BLaER1 treated with 17β-estradiol and CSF1 and Interleukin-3, amounts not matched to agents 10 nM and 100 nM (cell line): ENCODE measurements at regions not wholly inside any gene's neighbourhood (a gene's known extent, or its start where the extent isn't known, plus 50 kb on each side); places are given as distances from the start of the nearest gene placed in this dataset.
A peak's percentile ranks its signal among the peaks of the same experiment; 100 is the strongest.
"Not testable (repeated sequence)": the region's sequence is repeated elsewhere in the genome, so short reads cannot be mapped to it uniquely, and the experiment has no call there.

Experiments used
- H3K27ac ChIP-seq, 11 experiments: shearing (Covaris generic); formaldehyde crosslinking; 2 replicates each; pipeline ENCODE4 v1.8.1; 2022
- H3K27me3 ChIP-seq, 11 experiments: shearing (Covaris generic); formaldehyde crosslinking; 2 replicates each; pipeline ENCODE4 v1.8.1; 2022
- H3K36me3 ChIP-seq, 11 experiments: shearing (Covaris generic); formaldehyde crosslinking; 2 replicates each; pipeline ENCODE4 v1.8.1; 2022
- H3K4me1 ChIP-seq, 10 experiments: shearing (Covaris generic); formaldehyde crosslinking; 2 replicates each; pipeline ENCODE4 v1.8.1; 2022
- H3K4me2 ChIP-seq, 11 experiments: shearing (Covaris generic); formaldehyde crosslinking; 2 replicates each; pipeline ENCODE4 v1.8.1; 2022
- H3K4me3 ChIP-seq, 10 experiments: shearing (Covaris generic); formaldehyde crosslinking; 2 replicates each; pipeline ENCODE4 v1.8.1; 2022
- H3K9ac ChIP-seq, 11 experiments: shearing (Covaris generic); formaldehyde crosslinking; 2 replicates each; pipeline ENCODE4 v1.8.1; 2022
- H3K9me3 ChIP-seq, 11 experiments: shearing (Covaris generic); formaldehyde crosslinking; replicated peaks in 1 of 11; 2 replicates each; pipeline ENCODE4 v1.8.1; 2022
- H4K20me1 ChIP-seq, 11 experiments: shearing (Covaris generic); formaldehyde crosslinking; 2 replicates each; pipeline ENCODE4 v1.8.1; 2022
- Cebpa-rat ChIP-seq, 11 experiments: shearing (Covaris generic); IDR thresholded peaks; 2 replicates each; pipeline ENCODE4 v1.8.1; 2022

DNA sequence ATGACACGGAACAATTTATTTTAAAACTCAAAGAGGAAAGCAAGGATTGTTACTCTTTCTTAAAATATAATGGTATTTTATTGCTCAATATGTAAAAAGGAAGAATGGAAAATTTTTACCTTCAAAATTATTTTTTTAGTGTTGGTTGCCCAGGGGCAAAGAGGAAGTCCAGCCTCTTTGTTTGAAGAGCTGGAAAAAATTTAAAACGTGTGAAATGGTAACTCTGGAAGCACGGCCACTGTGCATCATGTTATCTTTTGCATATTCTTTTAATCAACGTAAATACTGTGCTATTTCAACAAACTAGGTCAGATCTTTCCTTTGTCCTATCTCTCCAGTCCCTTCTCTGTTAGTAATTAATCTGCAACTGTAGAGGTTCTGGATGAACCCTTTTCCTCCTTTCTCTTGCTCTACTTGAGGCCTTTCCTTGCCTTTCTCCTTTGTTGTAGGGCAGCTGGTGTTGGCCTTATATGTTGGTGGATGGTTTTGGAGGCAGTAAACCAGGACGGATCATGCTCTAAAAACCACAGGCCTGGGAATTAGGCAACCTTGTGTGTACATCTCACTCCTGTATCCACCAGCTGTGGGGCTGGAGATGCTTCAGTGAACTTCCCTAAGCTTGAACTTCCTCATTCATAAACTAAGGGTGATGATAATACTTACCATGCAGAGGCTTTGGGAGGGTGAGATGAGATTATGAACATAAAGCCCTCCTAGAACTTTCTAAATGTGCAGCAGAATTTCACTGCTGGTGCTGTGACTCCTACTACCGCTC is 143.3 kb downstream of the PRL start:
- Histone ChIP-seq H3K9me3 (peaks cover 0 to 14% (median 0%) of the 10 kb centered on the region in 11 experiments; a peak in 1 of 22 replicates), H3K4me1 (peaks cover 42 to 82% (median 74%) of the 10 kb centered on the region in 10 experiments), H3K4me3 (no peak overlapping the region; a peak in 2 of 20 replicates), H3K4me2 (peak overlapping the region; percentile 42 to 92 (median 71)), H3K27me3 (no peaks in the 10 kb centered on the region), H4K20me1 (no peaks in the 10 kb centered on the region), H3K27ac (peak overlapping the region in 10 of 11 experiments; percentile 66 to 99 (median 98); a peak in 21 of 22 replicates), H3K9ac (peak overlapping the region in 9 of 11 experiments; percentile 66 to 89 (median 85); a peak in 18 of 22 replicates), H3K36me3 (peaks cover 0 to 16% (median 5%) of the 10 kb centered on the region in 11 experiments; a peak in 9 of 22 replicates)
- TF ChIP-seq Cebpa-rat (IDR thresholded peaks at IDR 0.05): peak; percentile 29 to 99 (median 97); a peak in 19 of 22 replicates

DNA sequence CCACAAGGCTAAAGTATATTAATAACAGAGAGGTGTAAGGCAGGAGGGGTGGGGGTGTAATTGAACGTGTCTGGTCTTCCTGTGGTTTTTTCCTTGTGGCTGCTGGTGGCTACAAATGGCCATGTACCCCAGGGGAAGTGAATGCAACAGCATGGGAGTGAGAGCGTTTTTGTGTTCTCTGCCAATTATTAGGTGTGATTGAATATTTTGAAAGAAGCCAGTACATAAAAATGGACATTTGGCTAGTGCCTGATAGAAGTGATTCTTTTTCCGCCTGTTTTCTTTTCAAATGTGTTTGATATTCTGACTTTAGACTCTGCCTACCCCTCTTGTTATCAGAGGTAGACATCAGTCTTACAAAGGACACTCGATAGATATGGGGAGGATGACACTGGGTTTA is 141.3 kb downstream of the PRL start:
- no peak for TF ChIP-seq Cebpa-rat (IDR thresholded peaks at IDR 0.05)
- Histone ChIP-seq H3K4me1 (peaks cover 27 to 62% (median 54%) of the 10 kb centered on the region in 10 experiments), H3K9ac (peak overlapping the region in 8 of 11 experiments; percentile 56 to 89 (median 76); a peak in 17 of 22 replicates), H3K36me3 (peaks cover 0 to 29% (median 19%) of the 10 kb centered on the region in 11 experiments; a peak in 12 of 22 replicates), H3K4me2 (peak overlapping the region in 10 of 11 experiments; percentile 56 to 86 (median 68); a peak in 20 of 22 replicates), H3K27me3 (no peaks in the 10 kb centered on the region), H3K9me3 (peaks cover 0 to 14% (median 4%) of the 10 kb centered on the region in 11 experiments; a peak in 5 of 22 replicates), H3K4me3 (peak overlapping the region in 1 of 10 experiments; percentile 0; a peak in 1 of 20 replicates), H3K27ac (peak overlapping the region in 10 of 11 experiments; percentile 11 to 99 (median 98); a peak in 18 of 22 replicates), H4K20me1 (no peaks in the 10 kb centered on the region)

DNA sequence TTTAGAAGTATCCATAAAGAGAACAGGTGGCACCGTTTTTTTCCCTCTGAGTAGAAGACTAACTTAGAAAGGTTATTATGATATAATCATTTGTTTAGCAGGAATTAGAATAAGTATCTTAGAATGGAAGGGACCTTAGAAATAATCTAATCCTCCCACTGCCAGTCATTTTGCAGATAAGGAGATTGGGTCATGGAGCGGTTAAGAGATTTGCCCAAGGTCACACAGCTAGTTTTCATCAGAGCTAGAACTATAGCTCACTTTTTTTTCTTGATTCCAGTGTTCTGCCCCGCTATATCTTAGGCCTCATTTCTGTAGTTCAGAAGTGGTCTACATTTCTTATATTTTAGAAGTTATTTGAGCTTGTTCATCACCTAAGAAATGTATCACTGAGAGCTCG is 139.6 kb downstream of the PRL start:
- Histone ChIP-seq H3K4me2 (no peak overlapping the region), H3K9ac (no peak overlapping the region), H3K27ac (peak overlapping the region in 5 of 11 experiments; percentile 31 to 39 (median 35); a peak in 10 of 22 replicates), H3K27me3 (no peaks in the 10 kb centered on the region), H3K9me3 (peaks cover 0 to 21% (median 8%) of the 10 kb centered on the region in 11 experiments; a peak in 6 of 22 replicates), H4K20me1 (no peaks in the 10 kb centered on the region), H3K4me1 (peaks cover 27 to 46% (median 42%) of the 10 kb centered on the region in 10 experiments), H3K4me3 (no peak overlapping the region), H3K36me3 (peaks cover 0 to 40% (median 23%) of the 10 kb centered on the region in 11 experiments; a peak in 13 of 22 replicates)
- TF ChIP-seq Cebpa-rat (IDR thresholded peaks at IDR 0.05): no peak

DNA sequence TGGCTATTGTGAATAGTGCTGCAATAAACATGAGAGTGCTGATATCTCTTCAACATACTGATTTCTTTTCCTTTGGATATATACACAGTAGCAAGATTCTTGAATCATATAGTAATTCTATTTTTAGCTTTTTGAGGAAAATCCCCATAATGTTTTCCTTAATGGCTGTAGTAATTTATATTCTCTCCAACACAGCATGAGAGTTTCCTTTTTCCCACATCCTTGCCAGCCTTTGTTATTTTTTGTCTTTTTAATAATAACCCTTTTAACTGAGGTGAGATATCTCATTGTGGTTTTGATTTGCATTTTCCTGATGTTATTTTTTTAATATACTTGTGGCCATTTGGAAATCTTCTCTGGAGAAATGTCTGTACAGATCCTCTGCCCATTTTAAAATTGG is 132.6 kb downstream of the PRL start:
- Histone ChIP-seq H3K4me1 (no peaks in the 10 kb centered on the region), H3K36me3 (peaks cover 0 to 39% (median 10%) of the 10 kb centered on the region in 11 experiments; a peak in 11 of 22 replicates), H3K27ac (no peak overlapping the region), H4K20me1 (no peaks in the 10 kb centered on the region), H3K9ac (no peak overlapping the region), H3K9me3 (peaks cover 0 to 30% (median 25%) of the 10 kb centered on the region in 11 experiments; a peak in 17 of 22 replicates), H3K4me2 (no peak overlapping the region), H3K27me3 (no peaks in the 10 kb centered on the region), H3K4me3 (no peak overlapping the region)
- TF ChIP-seq Cebpa-rat (IDR thresholded peaks at IDR 0.05): no peak

DNA sequence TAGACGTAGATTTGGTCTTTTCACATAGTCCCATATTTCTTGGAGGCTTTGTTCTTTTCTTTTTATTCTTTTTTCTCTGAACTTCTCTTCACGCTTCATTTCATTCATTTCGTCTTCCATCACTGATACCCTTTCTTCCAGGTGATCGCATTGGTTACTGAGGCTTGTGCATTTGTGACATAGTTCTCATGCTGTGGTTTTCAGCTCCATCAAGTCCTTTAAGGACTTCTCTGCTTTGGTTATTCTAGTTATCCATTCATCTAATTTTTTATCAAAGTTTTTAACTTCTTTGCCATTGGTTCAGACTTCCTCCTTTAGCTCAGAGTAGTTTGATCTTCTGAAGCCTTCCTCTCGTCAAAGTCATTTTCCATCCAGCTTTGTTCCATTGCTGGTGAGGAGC is 125.8 kb downstream of the PRL start:
- not testable (repeated sequence) for H4K20me1 ChIP-seq, H3K27me3 ChIP-seq, H3K4me3 ChIP-seq, H3K27ac ChIP-seq, H3K4me1 ChIP-seq, H3K9ac ChIP-seq
- Histone ChIP-seq H3K9me3 (peaks cover 34 to 51% (median 45%) of the 10 kb centered on the region in 11 experiments), H3K36me3 (peaks cover 8 to 33% (median 30%) of the 10 kb centered on the region in 11 experiments), H3K4me2 (0 out of 22 replicates have a peak overlapping the region, but pooled peaks of 3 of the 11 experiments have one; percentile 1 to 10 (median 6))

DNA sequence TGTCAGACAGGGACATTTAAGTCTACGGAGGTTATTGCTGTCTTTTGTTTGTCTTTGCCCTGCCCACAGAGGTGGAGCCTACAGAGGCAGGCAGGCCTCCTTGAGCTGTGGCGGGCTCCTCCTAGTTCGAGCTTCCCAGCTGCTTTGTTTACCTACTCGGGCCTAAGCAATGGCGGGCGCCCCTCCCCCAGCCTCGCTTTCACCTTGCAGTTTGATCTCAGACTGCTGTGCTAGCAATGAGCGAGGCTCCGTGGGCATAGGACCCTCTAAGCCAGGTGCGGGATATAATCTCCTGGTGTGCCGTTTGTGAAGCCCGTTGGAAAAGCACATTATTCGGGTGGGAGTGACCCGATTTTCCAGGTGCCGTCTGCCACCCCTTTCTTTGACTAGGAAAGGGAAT is 125.0 kb downstream of the PRL start:
- Histone ChIP-seq H3K4me2 (peak overlapping the region in 2 of 11 experiments; percentile 1 to 10; a peak in 1 of 22 replicates), H3K9me3 (peaks cover 34 to 50% (median 44%) of the 10 kb centered on the region in 11 experiments), H3K36me3 (peaks cover 8 to 32% (median 29%) of the 10 kb centered on the region in 11 experiments), H3K4me3 (peak overlapping the region in 7 of 10 experiments; percentile 1 to 41 (median 27); a peak in 4 of 20 replicates)
- not testable (repeated sequence) for H3K9ac ChIP-seq, H4K20me1 ChIP-seq, H3K27ac ChIP-seq, H3K27me3 ChIP-seq, H3K4me1 ChIP-seq

DNA sequence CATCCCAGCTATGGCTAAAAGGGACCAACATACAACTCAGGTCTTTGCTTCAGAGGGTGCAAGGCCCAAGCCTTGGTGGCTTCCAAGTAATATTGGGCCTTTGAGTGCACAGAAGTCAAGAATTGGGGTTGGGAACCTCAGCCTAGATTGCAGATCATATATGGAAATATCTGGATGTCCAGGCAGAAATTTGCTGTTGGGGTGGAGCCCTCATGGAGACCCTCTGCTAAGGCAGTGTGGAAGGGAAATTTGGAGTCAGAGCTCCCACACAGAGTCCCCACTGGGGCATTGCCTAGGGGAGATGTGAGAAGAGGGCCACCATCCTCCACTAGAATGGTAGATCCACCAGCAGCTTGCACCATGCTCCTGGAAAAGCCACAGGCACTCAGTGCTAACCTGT is 123.5 kb downstream of the PRL start:
- H3K4me2 ChIP-seq: no peak overlapping the region
- H3K4me1 ChIP-seq: peaks cover 0 to 10% (median 0%) of the 10 kb centered on the region in 10 experiments; a peak in 3 of 20 replicates
- H3K9me3 ChIP-seq: peaks cover 34 to 50% (median 41%) of the 10 kb centered on the region in 11 experiments
- no peak overlapping the region for H3K9ac ChIP-seq
- peaks cover 8 to 32% (median 29%) of the 10 kb centered on the region in 11 experiments for H3K36me3 ChIP-seq
- no peaks in the 10 kb centered on the region for H4K20me1 ChIP-seq
- no peaks in the 10 kb centered on the region for H3K27me3 ChIP-seq
- H3K27ac ChIP-seq: no peak overlapping the region
- TF ChIP-seq Cebpa-rat (IDR thresholded peaks at IDR 0.05): no peak
- H3K4me3 ChIP-seq: peak overlapping the region in 7 of 10 experiments; percentile 27 to 44 (median 36); a peak in 13 of 20 replicates

DNA sequence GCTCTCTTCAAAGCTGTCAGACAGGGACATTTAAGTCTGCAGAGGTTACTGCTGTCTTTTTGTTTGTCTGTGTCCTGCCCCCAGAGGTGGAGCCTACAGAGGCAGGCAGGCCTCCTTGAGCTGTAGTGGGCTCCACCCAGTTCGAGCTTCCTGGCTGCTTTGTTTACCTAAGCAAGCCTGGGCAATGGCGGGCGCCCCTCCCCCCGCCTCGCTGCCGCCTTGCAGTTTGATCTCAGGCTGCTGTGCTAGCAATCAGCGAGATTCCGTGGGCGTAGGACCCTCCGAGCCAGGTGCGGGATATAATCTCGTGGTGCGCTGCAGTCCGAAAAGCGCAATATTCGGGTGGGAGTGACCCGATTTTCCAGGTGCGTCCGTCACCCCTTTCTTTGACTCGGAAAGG is 116.6 kb downstream of the PRL start:
- H3K27ac ChIP-seq, H3K4me2 ChIP-seq, H3K9ac ChIP-seq, H3K4me1 ChIP-seq, H4K20me1 ChIP-seq, H3K4me3 ChIP-seq, H3K27me3 ChIP-seq: not testable (repeated sequence)
- H3K36me3 ChIP-seq: peaks cover 6 to 47% (median 34%) of the 10 kb centered on the region in 11 experiments; a peak in 17 of 22 replicates
- peaks cover 45 to 49% (median 47%) of the 10 kb centered on the region in 11 experiments for H3K9me3 ChIP-seq

DNA sequence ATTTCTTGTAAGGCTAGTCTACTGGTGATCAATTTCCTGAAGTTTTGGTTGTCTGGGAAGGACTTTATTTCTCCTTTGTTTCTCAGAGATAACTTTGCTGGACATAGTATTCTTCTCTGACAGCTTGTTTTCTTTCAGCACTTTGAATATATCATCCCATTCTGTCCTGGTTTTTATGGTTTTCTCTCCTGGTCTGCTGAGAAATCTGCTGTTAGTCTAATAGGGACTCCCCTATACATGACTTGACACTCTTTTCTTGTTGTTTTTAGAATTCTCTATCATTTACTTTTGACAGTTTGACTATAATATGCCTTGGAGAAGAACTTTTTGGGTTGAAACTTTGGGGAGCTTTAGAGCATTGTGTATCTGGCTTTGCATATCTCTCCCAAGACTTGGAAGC is 112.5 kb downstream of the PRL start:
- Histone ChIP-seq H3K4me1 (no peaks in the 10 kb centered on the region), H4K20me1 (no peaks in the 10 kb centered on the region), H3K9me3 (peaks cover 51 to 61% (median 57%) of the 10 kb centered on the region in 11 experiments), H3K27me3 (no peaks in the 10 kb centered on the region), H3K36me3 (peaks cover 6 to 79% (median 56%) of the 10 kb centered on the region in 11 experiments; a peak in 17 of 22 replicates), H3K9ac (no peak overlapping the region), H3K27ac (no peak overlapping the region), H3K4me3 (no peak overlapping the region), H3K4me2 (no peak overlapping the region)
- no peak for TF ChIP-seq Cebpa-rat (IDR thresholded peaks at IDR 0.05)
